SW 1271 (cell line): ENCODE measurements at regions not wholly inside any gene's neighbourhood (a gene's known extent, or its start where the extent isn't known, plus 50 kb on each side); places are given as distances from the start of the nearest gene placed in this dataset.
"Not testable (repeated sequence)": the region's sequence is repeated elsewhere in the genome, so short reads cannot be mapped to it uniquely, and the experiment has no call there.

Experiments
- DNase-seq, 2 experiments: peaks; one replicate each; lab custom pipeline; 2025; lab: John Stamatoyannopoulos, UW

DNA sequence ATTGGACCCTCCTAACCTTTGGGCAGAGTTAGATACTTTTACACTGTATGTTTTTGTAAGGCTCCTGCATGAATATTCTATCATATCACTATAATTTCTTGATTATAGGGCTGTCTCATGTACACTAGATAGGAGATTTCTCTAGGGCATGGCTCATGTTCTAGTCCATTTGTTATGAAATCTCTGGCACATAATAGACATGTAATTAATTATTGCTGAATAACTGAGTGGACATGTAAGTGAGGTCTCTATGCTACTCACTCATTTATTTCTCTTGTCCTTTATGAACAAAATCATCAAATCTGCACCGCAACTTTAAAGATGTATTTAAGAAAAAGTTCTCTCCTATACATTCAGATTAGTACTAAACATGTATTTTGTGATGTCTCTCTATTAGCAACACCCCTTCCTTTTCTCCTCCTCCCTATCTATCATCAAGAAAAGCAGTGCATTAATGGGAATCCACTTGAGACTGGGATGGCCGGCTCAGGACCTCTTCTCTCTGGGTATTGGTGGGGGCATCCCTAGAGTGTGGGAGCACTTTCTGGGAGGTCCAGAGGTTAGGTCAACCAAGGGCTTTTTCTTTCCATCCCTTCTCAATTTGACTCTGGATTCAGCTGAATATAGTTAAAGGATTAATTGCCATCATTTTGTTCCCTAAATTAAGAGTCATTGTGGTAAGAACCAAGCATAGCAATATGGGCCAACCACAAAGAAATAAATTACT lies 168.0 kb upstream of the HMGA2 start:
- no peak for DNase-seq

DNA sequence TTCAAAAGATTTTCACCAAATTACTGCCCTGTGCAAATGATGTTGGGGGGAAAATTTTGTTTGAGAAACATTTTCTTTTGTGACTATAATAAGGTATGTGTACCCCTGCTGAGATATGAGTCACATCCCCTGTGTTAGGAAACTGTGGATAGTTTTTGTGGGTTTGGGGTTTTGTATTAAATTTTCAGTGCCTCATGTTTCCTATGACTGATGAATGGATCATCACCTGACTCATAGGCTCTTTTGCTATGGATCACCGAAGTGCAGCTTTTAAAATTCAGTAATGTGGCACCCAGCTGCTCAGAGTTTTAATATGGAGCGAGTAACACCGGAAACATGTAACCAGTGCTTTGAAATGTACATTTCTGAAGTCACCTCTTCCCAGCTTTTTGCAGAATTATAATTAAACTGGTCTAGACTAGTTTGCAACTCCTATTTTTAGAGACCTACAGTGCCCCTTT lies 167.4 kb upstream of the HMGA2 start:
- peak; percentile 96 to 99 for DNase-seq

DNA sequence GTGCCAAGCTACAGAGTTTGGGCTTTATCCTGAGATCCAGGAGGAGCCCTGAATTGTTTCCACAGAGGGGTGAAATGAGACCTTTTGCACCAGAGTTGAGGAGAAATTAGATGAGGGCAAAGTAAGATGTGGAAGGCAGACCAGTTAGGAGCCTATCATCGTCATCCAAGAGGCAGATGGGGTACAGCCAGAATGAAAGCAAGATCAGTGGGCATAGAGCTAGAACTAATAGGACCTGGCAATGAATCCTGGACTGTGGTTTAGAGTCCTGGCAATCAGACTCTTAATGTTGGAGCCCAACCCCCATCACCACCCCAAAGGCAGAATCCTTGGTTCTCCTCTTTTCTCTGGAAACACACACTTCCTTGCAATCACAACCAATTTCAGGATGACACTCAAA lies 166.6 kb upstream of the HMGA2 start:
- DNase-seq, result no peak

DNA sequence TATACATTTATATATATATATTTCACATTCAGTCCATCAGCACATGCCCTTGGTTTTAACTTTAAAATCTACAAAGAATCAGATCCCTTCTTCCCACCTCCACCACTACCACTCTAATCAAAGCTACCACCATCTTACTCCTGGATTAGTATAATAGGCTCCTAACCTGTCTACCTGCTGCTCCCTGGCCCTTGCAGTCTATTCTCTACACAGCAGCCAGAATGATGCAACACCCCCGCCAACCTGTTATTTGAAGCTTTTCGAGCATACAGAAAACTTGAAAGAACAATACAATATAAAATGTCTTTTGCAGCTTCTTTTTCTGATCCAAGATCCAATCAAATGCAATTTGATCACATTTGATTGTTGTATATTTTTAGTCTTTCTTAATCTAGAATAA lies 165.9 kb upstream of the HMGA2 start:
- DNase-seq, result no peak

- DNase-seq, result no peak
Observed at GRCh38 chr12:65659681-65660080, 164.6 kb upstream of the HMGA2 start.

GRCh38 chr12:65660096-65660495 lies 164.2 kb upstream of the HMGA2 start:
- DNase-seq, result no peak

- no peak for DNase-seq
Observed at GRCh38 chr12:65660836-65661235, 163.4 kb upstream of the HMGA2 start.

DNA sequence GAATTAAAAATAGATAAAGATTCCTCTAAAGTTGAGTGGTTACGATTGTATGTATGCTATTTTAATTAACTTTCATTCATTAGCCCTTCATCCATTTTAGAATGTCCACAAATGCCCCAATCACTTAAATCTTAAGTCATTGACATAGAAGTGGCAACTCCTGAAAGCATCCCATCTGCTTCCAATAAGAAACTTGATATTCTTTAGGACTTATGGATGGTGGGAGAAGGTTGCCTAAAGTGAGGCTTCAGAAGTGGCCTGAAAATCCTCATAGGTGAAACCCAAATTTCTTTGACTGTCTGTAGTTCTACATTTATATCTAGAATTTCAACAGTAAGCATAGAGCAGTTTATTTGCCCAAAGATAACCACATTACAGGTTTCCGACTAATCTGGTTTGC lies 161.7 kb upstream of the HMGA2 start:
- no peak for DNase-seq

- DNase-seq, result no peak
Observed at GRCh38 chr12:65663097-65663496, 161.2 kb upstream of the HMGA2 start.

DNA sequence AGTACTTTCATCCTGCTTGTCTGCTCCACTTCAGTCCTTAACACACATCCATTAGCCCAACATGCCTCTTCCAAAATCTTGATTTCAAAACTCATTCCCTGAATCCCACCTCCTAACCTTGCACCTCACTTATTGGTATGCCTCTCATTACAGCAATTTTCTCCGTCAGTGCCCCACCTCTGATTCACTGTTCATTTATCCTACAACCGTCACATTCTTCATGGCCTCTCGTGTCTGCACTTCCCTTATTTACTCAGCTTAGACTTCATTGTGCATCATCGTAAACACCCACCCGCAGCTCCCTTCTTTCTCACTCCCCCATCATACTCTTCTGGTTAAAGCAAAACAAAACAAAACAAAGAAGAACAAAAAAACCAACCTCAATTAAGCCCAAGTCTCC lies 160.6 kb upstream of the HMGA2 start:
- no peak for DNase-seq

GRCh38 chr12:65664715-65665250 lies 159.5 kb upstream of the HMGA2 start:
- no peak for DNase-seq

GRCh38 chr12:65665817-65666216 lies 158.5 kb upstream of the HMGA2 start:
- no peak for DNase-seq

DNA sequence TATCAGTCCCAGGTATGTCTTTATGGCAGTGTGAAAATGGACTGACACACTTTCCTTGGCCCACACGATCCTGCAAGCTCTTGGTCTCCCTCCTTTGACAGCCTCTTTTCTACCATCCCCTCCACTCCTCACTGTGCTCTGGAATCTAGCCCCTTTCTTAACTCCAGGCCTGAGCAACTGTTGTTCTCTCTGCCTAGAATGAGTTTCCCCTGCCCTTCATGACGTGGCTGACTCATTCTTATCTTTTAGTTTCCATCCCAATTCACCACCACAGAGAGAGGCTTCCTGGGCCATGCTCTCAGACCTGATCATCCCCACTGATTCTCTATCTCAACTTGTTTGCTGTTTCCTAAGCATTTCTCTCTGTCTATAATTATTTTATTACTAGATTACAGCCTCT lies 157.4 kb upstream of the HMGA2 start:
- DNase-seq, result no peak

GRCh38 chr12:65667932-65668331 lies 156.4 kb upstream of the HMGA2 start:
- no peak for DNase-seq

GRCh38 chr12:65668981-65669695 lies 155.1 kb upstream of the HMGA2 start:
- DNase-seq, result no peak

DNA sequence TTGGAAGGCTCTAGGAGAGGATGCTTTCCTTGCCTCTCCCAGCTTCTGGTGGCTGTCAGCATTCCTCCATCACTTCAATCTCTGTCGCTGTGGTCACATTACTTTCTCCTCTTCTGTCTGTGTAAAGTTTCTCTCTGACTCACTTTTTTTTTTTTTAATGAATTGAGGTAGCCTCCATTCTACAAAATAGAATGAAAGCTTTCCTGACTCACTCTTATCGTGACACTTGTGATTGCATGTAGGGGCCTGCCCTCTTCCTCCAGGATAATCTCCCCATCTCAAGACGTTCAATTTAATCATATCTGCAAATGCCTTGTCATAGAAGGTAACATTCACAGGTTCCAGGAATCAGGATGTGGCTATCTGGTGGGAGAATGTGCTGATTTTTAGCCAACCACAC lies 153.5 kb upstream of the HMGA2 start:
- no peak for DNase-seq

GRCh38 chr12:65672441-65672840 lies 151.8 kb upstream of the HMGA2 start:
- no peak for DNase-seq

GRCh38 chr12:65673156-65673690 lies 151.1 kb upstream of the HMGA2 start:
- no peak for DNase-seq

GRCh38 chr12:65673732-65674131 lies 150.6 kb upstream of the HMGA2 start:
- peak in 1 of 2 experiments; percentile 46 for DNase-seq

GRCh38 chr12:65675141-65675621 lies 149.1 kb upstream of the HMGA2 start:
- DNase-seq, result no peak

GRCh38 chr12:65678172-65678571 lies 146.1 kb upstream of the HMGA2 start:
- DNase-seq, result not testable (repeated sequence)

DNA sequence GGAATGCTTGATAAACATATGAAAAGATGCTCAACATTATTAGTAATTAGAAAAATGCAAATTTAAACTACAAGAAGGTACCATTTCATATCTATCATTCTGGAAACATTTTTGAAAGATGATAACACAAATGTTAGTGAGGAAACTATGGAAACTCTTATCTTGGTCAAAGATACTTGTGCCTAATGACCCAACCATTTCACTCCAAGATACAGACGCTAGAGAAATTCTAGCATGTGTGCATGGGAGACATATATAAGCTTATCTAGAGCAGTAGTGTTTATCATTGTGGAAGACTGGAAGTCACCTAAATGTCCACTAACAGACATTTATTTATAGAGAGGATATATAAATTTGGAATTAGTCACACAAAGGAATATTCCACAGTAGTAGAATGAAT lies 143.1 kb upstream of the HMGA2 start:
- no peak for DNase-seq

- DNase-seq, result no peak
Observed at GRCh38 chr12:65682112-65682511, 142.2 kb upstream of the HMGA2 start.
